HG02678 (cell line): ENCODE measurements at regions not wholly inside any gene's neighbourhood (a gene's known extent, or its start where the extent isn't known, plus 50 kb on each side); places are given as distances from the start of the nearest gene placed in this dataset.

Source experiments
- ATAC-seq: cut with Tn5 transposase; IDR thresholded peaks from one replicate; pipeline ENCODE4 v1.9.1; 2021; ENCODE audit warnings: mild to moderate bottlenecking, moderate library complexity; ENCODE audit not compliant: unreplicated experiment

GRCh38 chr6:85396159-85396808 is 53.6 kb upstream of the NT5E start:
- ATAC-seq: no peak

- ATAC-seq: no peak
These were observed 54.1 kb upstream of the NT5E start for GRCh38 chr6:85395746-85396145.

- ATAC-seq: no peak
These were observed 54.9 kb upstream of the NT5E start for GRCh38 chr6:85394853-85395538.

- ATAC-seq: no peak
These were observed 55.7 kb upstream of the NT5E start for GRCh38 chr6:85394199-85394598.

- no peak for ATAC-seq
These were observed 57.5 kb upstream of the NT5E start for GRCh38 chr6:85392379-85392778.

GRCh38 chr6:85390775-85391174 is 59.1 kb upstream of the NT5E start:
- ATAC-seq: no peak

GRCh38 chr6:85390105-85390728 is 59.7 kb upstream of the NT5E start:
- ATAC-seq: no peak

- ATAC-seq: no peak
These were observed 60.6 kb upstream of the NT5E start for GRCh38 chr6:85389151-85389797.

GRCh38 chr6:85388531-85388930 is 61.4 kb upstream of the NT5E start:
- no peak for ATAC-seq

- no peak for ATAC-seq
These were observed 64.1 kb upstream of the NT5E start for GRCh38 chr6:85385636-85386315.

GRCh38 chr6:85383042-85383441 is 66.8 kb upstream of the NT5E start:
- no peak for ATAC-seq

GRCh38 chr6:85382541-85382940 is 67.3 kb upstream of the NT5E start:
- ATAC-seq: no peak

- no peak for ATAC-seq
These were observed 77.0 kb upstream of the NT5E start for GRCh38 chr6:85372915-85373270.

GRCh38 chr6:85372188-85372914 is 77.5 kb upstream of the NT5E start:
- ATAC-seq: no peak

- ATAC-seq: no peak
These were observed 81.3 kb upstream of the NT5E start for GRCh38 chr6:85368631-85369030.

GRCh38 chr6:85364344-85364743 is 85.5 kb upstream of the NT5E start:
- no peak for ATAC-seq

- ATAC-seq: no peak
These were observed 86.0 kb upstream of the NT5E start for GRCh38 chr6:85363870-85364269.

- no peak for ATAC-seq
These were observed 87.1 kb upstream of the NT5E start for GRCh38 chr6:85362652-85363310.

GRCh38 chr6:85361643-85362014 is 88.3 kb upstream of the NT5E start:
- ATAC-seq: no peak
